IgD-negative memory B cell (primary cell): ENCODE measurements at regions not wholly inside any gene's neighbourhood (a gene's known extent, or its start where the extent isn't known, plus 50 kb on each side); places are given as distances from the start of the nearest gene placed in this dataset.

Experiments
- H3K27ac Mint-ChIP-seq, 3 donors: one replicate each; pipeline ENCODE4 v1.8.0; 2020 to 2022; ENCODE audit warnings: mild to moderate bottlenecking in 3 of 3, mixed read lengths in 3 of 3, moderate library complexity in 1 of 3
- H3K27me3 Mint-ChIP-seq: one replicate; pipeline ENCODE4 v1.8.0; 2021; ENCODE audit warnings: mixed read lengths
- H3K36me3 Mint-ChIP-seq: one replicate; pipeline ENCODE4 v1.8.0; 2020; ENCODE audit warnings: mild to moderate bottlenecking, mixed read lengths
- H3K4me1 Mint-ChIP-seq, 3 donors: one replicate each; pipeline ENCODE4 v1.8.0; 2020 to 2022; ENCODE audit warnings: mixed read lengths in 3 of 3, mild to moderate bottlenecking in 1 of 3
- H3K4me3 Mint-ChIP-seq, 4 donors: one replicate each; pipeline ENCODE4 v1.8.0; 2020 to 2022; ENCODE audit warnings: mild to moderate bottlenecking in 4 of 4, mixed read lengths in 4 of 4, moderate library complexity in 3 of 4
- H3K9me3 Mint-ChIP-seq, 3 donors: one replicate each; pipeline ENCODE4 v1.8.0; 2020 to 2021; ENCODE audit warnings: mixed read lengths in 3 of 3, mild to moderate bottlenecking in 1 of 3

- Mint-ChIP-seq H3K9me3 (peaks cover 0 to 4% (median 2%) of the 10 kb centered on the region in 3 donors), H3K36me3 (no peaks in the 10 kb centered on the region), H3K4me3 (no peak overlapping the region), H3K27ac (no peak overlapping the region), H3K4me1 (no peaks in the 10 kb centered on the region), H3K27me3 (no peaks in the 10 kb centered on the region)
Observed at GRCh38 chr3:76958861-76959260, 81.0 kb upstream of the ROBO2 start.

DNA sequence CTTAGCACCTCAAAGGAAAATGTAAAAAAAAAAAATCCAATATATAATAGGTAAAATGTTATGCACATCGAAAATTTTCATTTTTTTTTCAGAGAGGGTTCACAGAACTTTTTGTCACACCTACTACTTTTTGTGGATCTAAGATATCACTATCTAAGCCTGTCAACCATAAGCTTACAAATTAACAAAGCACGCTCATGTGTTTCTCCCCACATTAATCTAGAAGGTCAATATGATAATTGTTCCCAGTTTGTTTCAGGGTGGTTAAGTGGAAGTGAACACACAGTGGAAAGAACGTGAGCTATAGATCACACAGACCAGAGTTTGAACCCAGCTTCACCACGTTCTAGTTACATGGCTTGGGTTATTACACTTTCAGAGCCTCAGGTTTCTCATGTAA lies 78.6 kb upstream of the ROBO2 start:
- no peak overlapping the region for H3K4me3 Mint-ChIP-seq
- H3K9me3 Mint-ChIP-seq, result peaks cover 0 to 6% (median 2%) of the 10 kb centered on the region in 3 donors
- H3K27me3 Mint-ChIP-seq, result no peaks in the 10 kb centered on the region
- no peak overlapping the region for H3K27ac Mint-ChIP-seq
- H3K4me1 Mint-ChIP-seq, result no peaks in the 10 kb centered on the region
- no peaks in the 10 kb centered on the region for H3K36me3 Mint-ChIP-seq

DNA sequence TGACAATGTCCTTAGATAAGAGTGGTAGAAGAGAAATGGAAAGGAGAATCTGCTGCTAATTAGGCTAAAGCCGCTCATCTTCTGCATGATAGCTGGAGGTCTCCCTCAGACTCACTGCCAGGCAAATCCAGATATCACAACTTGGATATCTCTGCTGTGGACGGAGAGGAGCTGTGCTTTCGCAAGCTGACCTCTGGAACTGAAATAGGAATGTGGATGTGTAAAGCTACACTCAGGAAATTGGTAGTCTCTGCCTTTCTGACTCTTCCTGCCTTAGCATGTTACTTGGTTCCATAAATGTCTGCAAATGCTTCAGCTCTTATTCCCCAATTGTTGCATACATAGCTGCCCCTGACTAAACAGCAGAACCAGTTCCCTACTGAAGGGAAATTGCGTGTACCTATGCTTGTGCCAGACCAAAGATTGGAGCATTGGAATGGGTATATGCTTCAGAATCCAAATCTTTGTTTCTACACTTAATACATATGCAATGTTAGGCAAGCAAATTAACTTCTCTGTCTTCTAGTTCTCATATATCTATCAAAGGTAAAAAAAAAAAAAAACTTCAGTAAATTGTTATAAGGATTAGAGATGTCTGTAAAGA lies 74.7 kb upstream of the ROBO2 start:
- Mint-ChIP-seq H3K4me1 (no peaks in the 10 kb centered on the region), H3K9me3 (peaks cover 0 to 5% (median 0%) of the 10 kb centered on the region in 3 donors), H3K36me3 (no peaks in the 10 kb centered on the region), H3K4me3 (no peak overlapping the region), H3K27ac (no peak overlapping the region), H3K27me3 (no peaks in the 10 kb centered on the region)

DNA sequence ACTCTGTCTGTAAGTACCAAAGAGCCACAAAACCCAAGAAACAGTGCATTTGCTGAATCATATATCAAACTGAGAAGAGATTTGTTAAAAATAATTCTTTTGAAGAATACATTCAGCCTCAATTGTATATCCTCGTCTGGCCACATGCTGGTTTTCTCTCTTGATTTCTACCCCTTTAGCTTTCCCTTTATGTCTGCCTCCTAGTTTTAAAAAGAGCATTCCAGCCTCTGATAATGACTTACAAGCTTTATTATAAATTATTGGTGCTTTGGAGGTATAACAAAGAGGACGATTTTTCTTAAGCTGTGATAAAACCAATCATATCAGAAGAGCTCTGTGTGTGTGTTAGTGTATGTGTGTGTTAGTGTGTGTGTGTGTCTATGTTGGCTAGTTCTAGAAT lies 70.4 kb upstream of the ROBO2 start:
- Mint-ChIP-seq H3K9me3 (peaks cover 0 to 4% (median 0%) of the 10 kb centered on the region in 3 donors), H3K27me3 (no peaks in the 10 kb centered on the region), H3K27ac (no peak overlapping the region), H3K36me3 (no peaks in the 10 kb centered on the region), H3K4me1 (no peaks in the 10 kb centered on the region), H3K4me3 (no peak overlapping the region)

GRCh38 chr3:76969996-76970615 lies 69.8 kb upstream of the ROBO2 start:
- no peaks in the 10 kb centered on the region for H3K36me3 Mint-ChIP-seq
- peaks cover 0 to 2% (median 0%) of the 10 kb centered on the region in 3 donors for H3K9me3 Mint-ChIP-seq
- no peak overlapping the region for H3K4me3 Mint-ChIP-seq
- H3K4me1 Mint-ChIP-seq, result no peaks in the 10 kb centered on the region
- H3K27ac Mint-ChIP-seq, result no peak overlapping the region
- no peaks in the 10 kb centered on the region for H3K27me3 Mint-ChIP-seq

- H3K4me1 Mint-ChIP-seq, result no peaks in the 10 kb centered on the region
- no peak overlapping the region for H3K4me3 Mint-ChIP-seq
- peaks cover 0 to 6% (median 0%) of the 10 kb centered on the region in 3 donors for H3K9me3 Mint-ChIP-seq
- no peaks in the 10 kb centered on the region for H3K36me3 Mint-ChIP-seq
- no peak overlapping the region for H3K27ac Mint-ChIP-seq
- no peaks in the 10 kb centered on the region for H3K27me3 Mint-ChIP-seq
Observed at GRCh38 chr3:76972624-76973296, 67.1 kb upstream of the ROBO2 start.

DNA sequence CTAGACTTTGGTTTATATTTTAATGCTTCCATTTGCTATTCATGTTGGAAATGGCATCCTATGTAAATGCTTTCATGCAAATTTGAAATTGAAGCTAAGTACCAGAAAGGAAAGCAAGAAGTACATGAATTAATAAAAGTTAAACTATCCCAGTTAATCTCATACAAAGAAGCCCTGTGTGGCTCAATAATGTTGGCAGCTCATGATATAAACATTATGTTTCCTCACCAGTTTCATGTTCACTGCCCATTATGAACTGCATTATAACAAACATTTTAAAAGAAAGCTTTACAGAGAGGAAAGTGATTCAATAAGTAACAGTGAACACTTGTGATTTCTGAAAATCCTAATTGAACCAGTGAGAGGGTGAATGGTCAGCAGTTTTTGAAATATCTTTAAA lies 62.9 kb upstream of the ROBO2 start:
- Mint-ChIP-seq H3K9me3 (peaks cover 2 to 5% (median 3%) of the 10 kb centered on the region in 3 donors), H3K36me3 (no peaks in the 10 kb centered on the region), H3K27me3 (no peaks in the 10 kb centered on the region), H3K27ac (no peak overlapping the region), H3K4me3 (no peak overlapping the region), H3K4me1 (no peaks in the 10 kb centered on the region)

GRCh38 chr3:76985645-76986044 lies 54.3 kb upstream of the ROBO2 start:
- no peak overlapping the region for H3K4me3 Mint-ChIP-seq
- H3K27ac Mint-ChIP-seq, result no peak overlapping the region
- H3K4me1 Mint-ChIP-seq, result no peaks in the 10 kb centered on the region
- H3K9me3 Mint-ChIP-seq, result peaks cover 0 to 3% (median 2%) of the 10 kb centered on the region in 3 donors
- no peaks in the 10 kb centered on the region for H3K36me3 Mint-ChIP-seq
- H3K27me3 Mint-ChIP-seq, result no peaks in the 10 kb centered on the region

DNA sequence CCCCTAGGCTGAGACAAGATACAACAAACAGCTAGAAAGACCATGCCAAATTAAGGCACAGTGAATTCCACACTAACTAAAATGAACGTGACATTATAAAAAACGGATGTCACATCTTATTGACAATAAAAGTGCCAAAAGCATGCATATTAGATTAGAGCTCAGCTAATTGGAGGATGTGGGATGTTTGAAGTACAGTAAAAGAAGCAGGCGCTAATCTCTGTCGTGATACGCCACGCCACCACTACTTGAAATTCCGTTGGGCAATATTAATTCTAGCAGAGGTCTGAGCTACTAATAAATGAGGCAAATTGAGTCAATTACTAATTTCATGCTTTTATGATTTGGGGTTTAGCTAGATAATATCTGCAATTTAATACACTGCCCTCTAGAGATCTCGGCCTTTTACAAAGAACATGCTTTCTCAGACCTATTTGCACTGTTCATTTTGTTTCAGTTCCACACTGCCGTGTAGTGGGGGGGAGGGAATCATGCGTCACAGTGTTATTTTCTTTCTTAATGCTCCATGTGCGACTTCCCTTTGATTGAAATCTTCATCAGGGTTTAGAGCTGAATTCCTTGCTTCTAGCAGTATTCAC lies 52.9 kb upstream of the ROBO2 start:
- H3K27ac Mint-ChIP-seq, result no peak overlapping the region
- H3K27me3 Mint-ChIP-seq, result no peaks in the 10 kb centered on the region
- H3K9me3 Mint-ChIP-seq, result peaks cover 0 to 2% (median 0%) of the 10 kb centered on the region in 3 donors
- no peak overlapping the region for H3K4me3 Mint-ChIP-seq
- H3K36me3 Mint-ChIP-seq, result no peaks in the 10 kb centered on the region
- H3K4me1 Mint-ChIP-seq, result no peaks in the 10 kb centered on the region
